ENCODE measurements at regions not wholly inside any gene's neighbourhood (a gene's known extent, or its start where the extent isn't known, plus 50 kb on each side); places are given as distances from the start of the nearest gene placed in this dataset.

DNA sequence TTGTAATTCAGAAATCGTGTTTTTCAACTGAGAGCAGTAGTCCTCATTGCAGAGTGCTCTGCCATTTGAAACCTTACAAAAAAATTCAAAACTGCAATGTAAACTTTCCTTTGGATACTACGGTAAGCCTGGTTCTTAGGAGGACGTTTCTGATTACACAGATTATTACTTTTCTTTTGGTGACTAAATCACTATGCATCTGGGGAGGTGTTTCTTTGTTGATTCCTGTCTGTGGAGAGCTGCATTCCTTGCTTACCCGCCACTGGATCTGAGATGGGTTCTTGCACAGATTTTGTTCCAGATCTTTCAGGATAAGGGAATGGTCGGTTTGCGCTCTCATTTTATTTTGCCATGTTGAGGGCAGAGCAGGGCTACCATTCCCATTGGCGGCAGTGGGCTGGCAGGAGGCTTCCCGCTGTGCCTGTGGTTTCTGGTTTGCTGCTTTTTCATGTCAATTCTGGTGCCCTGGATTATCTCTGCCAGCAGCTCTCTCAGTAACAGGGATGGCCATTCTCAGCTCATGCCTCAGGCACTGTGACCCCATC is 485.1 kb downstream of the GLRX3 start:
- Histone ChIP-seq H3K36me3 (ENCODE audit: insufficient read depth, low read length, poor library complexity, severe bottlenecking) (no peaks in the 10 kb centered on the region), H3K27me3 (replicated peaks; ENCODE audit: insufficient read depth, low read depth, low read length, poor library complexity) (no peaks in the 10 kb centered on the region), H3K27ac (ENCODE audit: low read depth, low read length, poor library complexity, severe bottlenecking) (no peak overlapping the region), H3K4me1 (ENCODE audit: insufficient read depth, low read length, poor library complexity, severe bottlenecking) (no peaks in the 10 kb centered on the region), H3K4me3 (ENCODE audit: low read depth, low read length, poor library complexity, severe bottlenecking) (no peak overlapping the region), H3K9me3 (ENCODE audit: low read depth, low read length, poor library complexity, severe bottlenecking) (no peaks in the 10 kb centered on the region)
- CTCF ChIA-PET, result no interaction called here
- no peak for DNase-seq (ENCODE audit: low spot score)
- TF ChIP-seq EZH2 (IDR thresholded peaks at IDR 0.05; ENCODE audit: borderline replicate concordance, low read depth, low read length, poor library complexity, severe bottlenecking), result no peak
- POLR2A ChIA-PET (ENCODE audit: low non-redundant PET), result no interaction called here
- intact Hi-C loops (cut with micrococcal nuclease; ENCODE audit: unreplicated experiment), result loop anchor here (5.0 kb wide), 1 partner anchor 461 kb away; no protein-coding TSS in a partner anchor
- no TSS peak for BruUV-seq (replicated peaks)

- BruUV-seq (replicated peaks), result no TSS peak
- Histone ChIP-seq H3K9me3 (ENCODE audit: low read depth, low read length, poor library complexity, severe bottlenecking) (no peaks in the 10 kb centered on the region), H3K4me1 (ENCODE audit: insufficient read depth, low read length, poor library complexity, severe bottlenecking) (no peaks in the 10 kb centered on the region), H3K36me3 (ENCODE audit: insufficient read depth, low read length, poor library complexity, severe bottlenecking) (no peaks in the 10 kb centered on the region), H3K27ac (ENCODE audit: low read depth, low read length, poor library complexity, severe bottlenecking) (no peak overlapping the region), H3K27me3 (replicated peaks; ENCODE audit: insufficient read depth, low read depth, low read length, poor library complexity) (no peaks in the 10 kb centered on the region), H3K4me3 (ENCODE audit: low read depth, low read length, poor library complexity, severe bottlenecking) (no peak overlapping the region)
- CTCF ChIA-PET, result no interaction called here
- TF ChIP-seq, protein P1, sequence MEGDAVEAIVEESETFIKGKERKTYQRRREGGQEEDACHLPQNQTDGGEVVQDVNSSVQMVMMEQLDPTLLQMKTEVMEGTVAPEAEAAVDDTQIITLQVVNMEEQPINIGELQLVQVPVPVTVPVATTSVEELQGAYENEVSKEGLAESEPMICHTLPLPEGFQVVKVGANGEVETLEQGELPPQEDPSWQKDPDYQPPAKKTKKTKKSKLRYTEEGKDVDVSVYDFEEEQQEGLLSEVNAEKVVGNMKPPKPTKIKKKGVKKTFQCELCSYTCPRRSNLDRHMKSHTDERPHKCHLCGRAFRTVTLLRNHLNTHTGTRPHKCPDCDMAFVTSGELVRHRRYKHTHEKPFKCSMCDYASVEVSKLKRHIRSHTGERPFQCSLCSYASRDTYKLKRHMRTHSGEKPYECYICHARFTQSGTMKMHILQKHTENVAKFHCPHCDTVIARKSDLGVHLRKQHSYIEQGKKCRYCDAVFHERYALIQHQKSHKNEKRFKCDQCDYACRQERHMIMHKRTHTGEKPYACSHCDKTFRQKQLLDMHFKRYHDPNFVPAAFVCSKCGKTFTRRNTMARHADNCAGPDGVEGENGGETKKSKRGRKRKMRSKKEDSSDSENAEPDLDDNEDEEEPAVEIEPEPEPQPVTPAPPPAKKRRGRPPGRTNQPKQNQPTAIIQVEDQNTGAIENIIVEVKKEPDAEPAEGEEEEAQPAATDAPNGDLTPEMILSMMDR (conservative IDR thresholded peaks at IDR 0.05; ENCODE audit: low read depth, low read length), result no peak
- no peak for TF ChIP-seq EZH2 (IDR thresholded peaks at IDR 0.05; ENCODE audit: borderline replicate concordance, low read depth, low read length, poor library complexity, severe bottlenecking)
- POLR2A ChIA-PET (ENCODE audit: low non-redundant PET), result no interaction called here
- no peak for DNase-seq (ENCODE audit: low spot score)
- intact Hi-C loops (cut with micrococcal nuclease; ENCODE audit: unreplicated experiment), result loop anchor here (5.0 kb wide), 1 partner anchor 459 kb away; no protein-coding TSS in a partner anchor
Measured at GRCh38 chr10:130623680-130624267, 487.6 kb downstream of the GLRX3 start.

GRCh38 chr10:130627346-130628045 is 491.3 kb downstream of the GLRX3 start:
- Histone ChIP-seq H3K27me3 (replicated peaks; ENCODE audit: insufficient read depth, low read depth, low read length, poor library complexity) (no peaks in the 10 kb centered on the region), H3K4me1 (ENCODE audit: insufficient read depth, low read length, poor library complexity, severe bottlenecking) (peaks cover 17% of the 10 kb centered on the region), H3K36me3 (ENCODE audit: insufficient read depth, low read length, poor library complexity, severe bottlenecking) (no peaks in the 10 kb centered on the region), H3K27ac (ENCODE audit: low read depth, low read length, poor library complexity, severe bottlenecking) (no peak overlapping the region), H3K9me3 (ENCODE audit: low read depth, low read length, poor library complexity, severe bottlenecking) (no peaks in the 10 kb centered on the region), H3K4me3 (ENCODE audit: low read depth, low read length, poor library complexity, severe bottlenecking) (no peak overlapping the region)
- BruUV-seq (replicated peaks), result no TSS peak
- no peak for DNase-seq (ENCODE audit: low spot score)
- ChIA-PET CTCF (no interaction called here), POLR2A (ENCODE audit: low non-redundant PET) (no interaction called here)
- TF ChIP-seq, protein P1 (conservative IDR thresholded peaks at IDR 0.05; ENCODE audit: low read depth, low read length), result no peak
- no peak for TF ChIP-seq EZH2 (IDR thresholded peaks at IDR 0.05; ENCODE audit: borderline replicate concordance, low read depth, low read length, poor library complexity, severe bottlenecking)
- intact Hi-C loops (cut with micrococcal nuclease; ENCODE audit: unreplicated experiment), result no loop called here

Data from A673 (cell line).